Small intestine (tissue), 7 donors: ENCODE measurements at regions not wholly inside any gene's neighbourhood (a gene's known extent, or its start where the extent isn't known, plus 50 kb on each side); places are given as distances from the start of the nearest gene placed in this dataset.

ENCODE experiments used
- DNase-seq, 2 donors: peaks; one replicate each; pipeline versions ENCODE4 v3.0.0 to v3.0.0-alpha.2; 2013
- FAIRE-seq: peaks from 2 replicates; lab custom pipeline; 2012; peaks lifted over from hg19 to GRCh38; lab: Jason Lieb, UNC
- H3K27ac ChIP-seq, 3 donors: one replicate each; pipeline ENCODE4 v1.5.1; 2013; ENCODE audit warnings: low read length in 2 of 3, mild to moderate bottlenecking in 2 of 3, control low read depth in 1 of 3, inconsistent platforms in 1 of 3, low read depth in 1 of 3, moderate library complexity in 1 of 3
- H3K27me3 ChIP-seq, 3 donors: one replicate each; pipeline ENCODE4 v1.6.1; 2013; ENCODE audit warnings: low read length in 3 of 3, inconsistent platforms in 1 of 3; ENCODE audit not compliant: control insufficient read depth in 3 of 3, insufficient read depth in 3 of 3
- H3K36me3 ChIP-seq, 3 donors: one replicate each; pipeline ENCODE4 v1.6.1; 2013; ENCODE audit warnings: low read length in 3 of 3, inconsistent platforms in 1 of 3, low read depth in 1 of 3, mild to moderate bottlenecking in 1 of 3, moderate library complexity in 1 of 3; ENCODE audit not compliant: control insufficient read depth in 3 of 3, insufficient read depth in 2 of 3
- H3K4me1 ChIP-seq, 3 donors: one replicate each; pipeline ENCODE4 v1.6.1; 2013; ENCODE audit warnings: low read length in 2 of 3, inconsistent platforms in 1 of 3, low read depth in 1 of 3, mild to moderate bottlenecking in 1 of 3, moderate library complexity in 1 of 3; ENCODE audit not compliant: control insufficient read depth in 3 of 3, insufficient read depth in 2 of 3
- H3K4me3 ChIP-seq, 3 donors: one replicate each; pipeline ENCODE4 v1.5.1; 2013; ENCODE audit warnings: low read length in 3 of 3, control low read depth in 1 of 3, inconsistent platforms in 1 of 3, low read depth in 1 of 3, mild to moderate bottlenecking in 1 of 3, moderate library complexity in 1 of 3
- H3K9me3 ChIP-seq, 2 donors: one replicate each; pipeline ENCODE4 v1.6.1; 2013; ENCODE audit warnings: low read depth in 1 of 2, low read length in 1 of 2; ENCODE audit not compliant: control insufficient read depth in 2 of 2, insufficient read depth in 1 of 2
- WGBS, 3 donors: extraction: QIAGEN DNeasy Blood & Tissue Kit; methylation state at CpG; one replicate each; pipeline ENCODE4 v1.1.7; 2013; 5-methylcytosine and 5-hydroxymethylcytosine counted together
- donor health status: healthy with polysubstance abuse.
- donor health status: control.
- donor health status: control.
- donor health status: Bipolar disorder and iron deficiency.
- donor health status: healthy.

DNA sequence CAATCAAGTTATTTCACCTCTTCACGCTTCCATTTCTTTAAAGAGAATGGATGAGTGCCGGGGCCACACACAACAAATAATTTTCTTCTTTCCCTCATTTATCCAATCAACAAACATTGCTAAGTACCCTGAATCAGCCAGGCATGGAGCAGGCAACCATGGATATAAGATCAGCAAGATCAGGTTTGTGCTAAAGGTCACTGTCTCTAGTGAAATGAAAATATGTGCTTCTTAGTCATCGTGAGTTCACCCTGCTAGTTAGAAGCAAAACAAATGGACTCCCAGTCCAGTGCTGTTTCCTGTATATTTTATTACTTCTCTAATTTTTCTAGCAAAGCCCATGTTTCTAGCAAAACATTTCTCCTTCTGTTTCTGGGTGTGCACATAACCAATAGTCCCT is 629.2 kb downstream of the BNC2 start:
- peaks cover 0 to 30% (median 0%) of the 10 kb centered on the region in 3 donors for H3K4me1 ChIP-seq
- no peaks in the 10 kb centered on the region for H3K9me3 ChIP-seq
- FAIRE-seq (no peak), DNase-seq (peak; percentile 42 to 46)
- 52 to 74% (median 70%) methylated on average over 3 of the region's 3 CpGs for WGBS, 3 donors
- H3K27me3 ChIP-seq, result no peaks in the 10 kb centered on the region
- no peak overlapping the region for H3K4me3 ChIP-seq
- peak overlapping the region in 1 of 3 donors; percentile 57 for H3K27ac ChIP-seq
- no peaks in the 10 kb centered on the region for H3K36me3 ChIP-seq

DNA sequence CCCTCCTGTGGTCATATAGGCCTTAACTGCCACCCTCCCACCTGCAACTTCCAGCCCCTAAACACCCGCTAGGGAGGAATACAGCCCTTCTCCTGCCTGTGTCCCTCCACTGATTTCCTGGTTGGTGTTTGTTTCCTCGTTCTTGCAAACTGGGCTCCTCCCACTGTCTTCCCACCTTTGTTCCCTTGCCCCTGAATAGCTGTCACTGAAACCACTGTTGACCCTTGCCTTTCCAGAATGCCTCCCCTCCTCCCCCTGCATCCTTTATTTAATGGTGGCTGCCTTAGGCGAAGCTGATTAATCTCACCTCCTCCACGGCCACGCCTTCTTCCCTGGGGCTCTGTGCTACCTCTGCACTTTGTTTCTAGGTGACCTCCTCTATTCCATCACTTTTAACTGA is 626.7 kb downstream of the BNC2 start:
- Histone ChIP-seq H3K9me3 (no peaks in the 10 kb centered on the region), H3K36me3 (no peaks in the 10 kb centered on the region), H3K27ac (peak overlapping the region in 1 of 3 donors; percentile 66), H3K4me3 (no peak overlapping the region), H3K27me3 (no peaks in the 10 kb centered on the region), H3K4me1 (peaks cover 0 to 30% (median 0%) of the 10 kb centered on the region in 3 donors)
- 57 to 60% (median 58%) methylated on average over 5 of the region's 5 CpGs for WGBS, 3 donors
- FAIRE-seq (no peak), DNase-seq (peak; percentile 37 to 79)

DNA sequence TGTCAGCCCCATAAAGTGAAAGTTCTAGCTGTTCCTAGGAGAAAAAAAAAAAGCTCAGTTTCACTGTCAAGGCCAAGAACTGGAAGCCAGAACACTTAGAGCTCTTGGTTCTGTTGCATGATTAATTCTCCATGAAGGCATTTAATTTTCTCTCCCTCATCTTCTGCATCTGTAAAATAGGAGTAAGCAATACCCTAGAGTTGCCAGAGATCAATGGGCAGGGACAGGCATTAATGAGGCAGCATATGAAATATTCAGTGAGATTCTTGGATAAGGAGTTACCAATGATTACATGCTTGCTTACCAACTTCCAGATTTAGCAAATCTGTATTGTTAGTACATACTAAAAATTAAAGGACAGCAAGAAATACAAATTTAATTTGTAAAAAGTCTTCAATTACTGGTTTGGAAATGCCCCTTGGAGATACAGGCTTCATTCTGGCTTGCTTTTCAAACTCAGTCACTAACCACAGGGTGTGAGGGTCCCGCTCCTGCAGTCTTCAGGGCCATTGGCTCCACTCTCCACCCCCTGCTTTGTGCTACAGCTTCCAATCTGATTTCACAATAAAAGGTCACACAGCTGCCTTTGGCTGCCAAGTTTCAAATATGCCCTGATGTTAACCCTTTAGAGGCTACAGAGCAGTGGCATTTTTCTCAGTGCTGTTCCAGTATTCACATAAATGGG is 624.6 kb downstream of the BNC2 start:
- no peak overlapping the region for H3K4me3 ChIP-seq
- no peak overlapping the region for H3K27ac ChIP-seq
- WGBS, 3 donors, result 41 to 63% (median 42%) methylated on average over 1 of the region's 1 CpG
- no peaks in the 10 kb centered on the region for H3K9me3 ChIP-seq
- H3K27me3 ChIP-seq, result peaks cover 0 to 3% (median 0%) of the 10 kb centered on the region in 3 donors
- no peak for FAIRE-seq
- H3K4me1 ChIP-seq, result peaks cover 0 to 30% (median 0%) of the 10 kb centered on the region in 3 donors
- no peaks in the 10 kb centered on the region for H3K36me3 ChIP-seq
- no peak for DNase-seq

DNA sequence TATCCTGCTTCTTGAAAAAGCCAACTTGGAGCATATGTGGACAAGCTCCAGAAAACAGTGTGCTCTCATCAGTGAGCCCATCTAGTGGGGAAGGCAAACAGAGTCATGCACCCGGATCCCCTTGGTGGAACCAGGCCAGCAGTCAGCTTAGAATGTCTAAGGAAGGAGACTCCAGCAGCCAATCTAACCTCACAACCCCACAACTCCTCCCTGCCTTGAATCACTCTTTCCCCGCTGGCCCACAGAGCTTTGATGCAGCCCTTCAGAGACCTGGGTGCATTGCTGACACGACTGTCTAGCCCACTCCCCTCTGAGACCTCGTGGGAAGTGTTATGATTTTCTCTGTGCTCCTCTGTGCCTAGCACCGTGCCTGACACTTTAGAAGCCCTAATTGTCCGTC is 623.7 kb downstream of the BNC2 start:
- no peak overlapping the region for H3K4me3 ChIP-seq
- H3K4me1 ChIP-seq, result peaks cover 0 to 26% (median 0%) of the 10 kb centered on the region in 3 donors
- H3K9me3 ChIP-seq, result no peaks in the 10 kb centered on the region
- DNase-seq (no peak), FAIRE-seq (no peak)
- no peaks in the 10 kb centered on the region for H3K36me3 ChIP-seq
- 49 to 63% (median 57%) methylated on average over 6 of the region's 6 CpGs for WGBS, 3 donors
- no peak overlapping the region for H3K27ac ChIP-seq
- H3K27me3 ChIP-seq, result peaks cover 0 to 3% (median 0%) of the 10 kb centered on the region in 3 donors

DNA sequence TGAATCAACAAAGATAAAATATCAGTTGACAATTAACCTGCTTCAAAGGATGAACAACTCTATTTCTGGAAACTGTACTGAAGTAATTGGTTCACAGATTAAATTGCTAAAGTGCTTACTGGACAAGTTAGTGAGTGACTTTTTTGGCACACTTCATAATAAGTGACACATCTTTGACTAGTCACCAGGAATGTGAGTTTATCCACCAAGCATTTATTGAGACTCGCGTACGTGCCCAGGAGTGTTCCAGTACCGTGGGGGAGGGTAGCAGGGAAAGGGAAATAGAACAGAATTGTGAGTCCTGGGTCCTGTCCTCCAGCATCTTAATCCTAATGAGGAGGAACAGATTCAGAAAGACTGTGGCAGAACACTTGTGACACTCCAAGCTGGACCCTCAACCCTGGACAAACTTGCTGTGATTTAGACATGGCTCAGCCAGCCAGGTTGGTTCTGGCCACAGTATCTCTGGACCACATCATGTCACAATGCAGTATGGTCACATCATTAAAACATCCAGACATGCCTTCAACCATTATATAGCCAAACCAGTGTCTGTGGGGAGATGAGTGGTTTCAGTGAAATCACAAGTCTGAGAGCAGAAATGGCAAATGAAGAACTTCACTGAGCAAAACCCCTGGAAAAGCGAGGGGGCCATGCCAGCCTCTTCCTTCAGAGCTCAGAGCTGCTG is 623.1 kb downstream of the BNC2 start:
- no peak overlapping the region for H3K27ac ChIP-seq
- peaks cover 0 to 21% (median 0%) of the 10 kb centered on the region in 3 donors for H3K4me1 ChIP-seq
- H3K36me3 ChIP-seq, result no peaks in the 10 kb centered on the region
- WGBS, 3 donors, result 82 to 90% (median 84%) methylated on average over 5 of the region's 5 CpGs
- H3K27me3 ChIP-seq, result peaks cover 0 to 3% (median 0%) of the 10 kb centered on the region in 3 donors
- no peaks in the 10 kb centered on the region for H3K9me3 ChIP-seq
- FAIRE-seq (no peak), DNase-seq (no peak)
- H3K4me3 ChIP-seq, result no peak overlapping the region

DNA sequence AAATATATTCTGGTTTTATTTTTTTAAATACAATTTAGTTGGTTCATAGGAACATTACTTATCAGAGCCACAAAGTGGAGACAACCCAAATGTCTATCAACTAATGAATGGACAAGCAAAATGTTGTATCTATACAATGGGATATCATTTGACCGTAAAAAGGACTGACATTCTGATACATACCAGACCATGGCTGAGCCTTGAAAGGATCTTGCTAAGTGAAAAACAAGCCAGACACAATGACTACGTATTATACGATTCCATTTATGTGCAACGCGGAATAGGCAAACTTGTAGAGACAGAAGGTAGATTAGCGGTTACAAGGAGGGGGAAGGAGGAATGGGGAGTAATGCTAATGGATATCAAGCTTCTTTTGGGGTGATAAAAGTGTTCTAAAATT is 621.6 kb downstream of the BNC2 start:
- WGBS, 3 donors, result 94 to 97% (median 95%) methylated on average over 6 of the region's 6 CpGs
- Histone ChIP-seq H3K4me3 (no peak overlapping the region), H3K36me3 (no peaks in the 10 kb centered on the region), H3K4me1 (peaks cover 0 to 11% (median 0%) of the 10 kb centered on the region in 3 donors), H3K9me3 (no peaks in the 10 kb centered on the region), H3K27me3 (peaks cover 0 to 3% (median 0%) of the 10 kb centered on the region in 3 donors), H3K27ac (no peak overlapping the region)
- no peak for FAIRE-seq
- no peak for DNase-seq

DNA sequence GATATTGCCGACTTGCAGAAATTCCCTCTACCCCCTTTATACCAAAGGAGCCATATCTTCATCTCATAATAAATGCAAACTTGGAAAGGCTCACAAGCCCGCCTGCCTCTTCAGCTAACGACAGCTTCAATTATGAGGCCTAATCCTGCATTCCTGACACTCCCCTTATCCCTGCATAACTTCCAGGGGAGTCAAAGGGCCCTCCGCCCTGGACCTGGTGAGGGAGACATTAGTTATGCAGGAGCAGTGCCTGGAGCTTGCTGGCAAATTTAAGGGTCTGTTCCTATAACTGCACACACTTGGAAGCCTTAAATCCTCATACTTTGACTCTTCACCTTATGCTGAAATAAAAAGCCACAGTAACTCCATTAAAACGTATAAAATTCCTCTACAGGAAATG is 617.9 kb downstream of the BNC2 start:
- 68 to 75% (median 73%) methylated on average over 5 of the region's 5 CpGs for WGBS, 3 donors
- no peaks in the 10 kb centered on the region for H3K9me3 ChIP-seq
- H3K27ac ChIP-seq, result no peak overlapping the region
- FAIRE-seq (no peak), DNase-seq (no peak)
- H3K36me3 ChIP-seq, result no peaks in the 10 kb centered on the region
- no peaks in the 10 kb centered on the region for H3K4me1 ChIP-seq
- peaks cover 0 to 3% (median 0%) of the 10 kb centered on the region in 3 donors for H3K27me3 ChIP-seq
- H3K4me3 ChIP-seq, result no peak overlapping the region

DNA sequence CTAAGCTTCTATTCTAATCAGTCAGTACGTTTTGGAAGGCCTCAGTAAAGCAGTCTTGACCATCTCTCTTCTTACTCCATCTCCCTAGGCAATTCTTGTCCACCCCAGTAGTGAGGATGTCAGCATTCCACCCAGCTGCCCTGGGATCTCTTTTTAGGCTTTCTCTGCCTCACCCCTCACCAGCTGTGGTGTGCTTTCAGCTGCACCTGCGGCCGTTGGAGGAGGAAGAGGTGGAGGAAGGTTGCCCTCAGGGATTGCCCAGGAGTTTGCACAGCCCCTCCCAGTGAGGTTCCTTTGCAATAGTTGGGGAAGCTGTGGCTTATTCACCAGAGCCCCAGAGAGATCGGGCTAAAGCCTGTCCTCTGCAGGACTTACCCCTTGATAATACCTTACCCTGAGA is 615.8 kb downstream of the BNC2 start:
- H3K27me3 ChIP-seq, result peaks cover 0 to 3% (median 0%) of the 10 kb centered on the region in 3 donors
- no peaks in the 10 kb centered on the region for H3K9me3 ChIP-seq
- no peaks in the 10 kb centered on the region for H3K36me3 ChIP-seq
- H3K27ac ChIP-seq, result no peak overlapping the region
- FAIRE-seq (no peak), DNase-seq (no peak)
- H3K4me1 ChIP-seq, result no peaks in the 10 kb centered on the region
- 60 to 62% (median 61%) methylated on average over 4 of the region's 4 CpGs for WGBS, 3 donors
- H3K4me3 ChIP-seq, result no peak overlapping the region
